ENCODE measurements at regions not wholly inside any gene's neighbourhood (a gene's known extent, or its start where the extent isn't known, plus 50 kb on each side); places are given as distances from the start of the nearest gene placed in this dataset.

DNA sequence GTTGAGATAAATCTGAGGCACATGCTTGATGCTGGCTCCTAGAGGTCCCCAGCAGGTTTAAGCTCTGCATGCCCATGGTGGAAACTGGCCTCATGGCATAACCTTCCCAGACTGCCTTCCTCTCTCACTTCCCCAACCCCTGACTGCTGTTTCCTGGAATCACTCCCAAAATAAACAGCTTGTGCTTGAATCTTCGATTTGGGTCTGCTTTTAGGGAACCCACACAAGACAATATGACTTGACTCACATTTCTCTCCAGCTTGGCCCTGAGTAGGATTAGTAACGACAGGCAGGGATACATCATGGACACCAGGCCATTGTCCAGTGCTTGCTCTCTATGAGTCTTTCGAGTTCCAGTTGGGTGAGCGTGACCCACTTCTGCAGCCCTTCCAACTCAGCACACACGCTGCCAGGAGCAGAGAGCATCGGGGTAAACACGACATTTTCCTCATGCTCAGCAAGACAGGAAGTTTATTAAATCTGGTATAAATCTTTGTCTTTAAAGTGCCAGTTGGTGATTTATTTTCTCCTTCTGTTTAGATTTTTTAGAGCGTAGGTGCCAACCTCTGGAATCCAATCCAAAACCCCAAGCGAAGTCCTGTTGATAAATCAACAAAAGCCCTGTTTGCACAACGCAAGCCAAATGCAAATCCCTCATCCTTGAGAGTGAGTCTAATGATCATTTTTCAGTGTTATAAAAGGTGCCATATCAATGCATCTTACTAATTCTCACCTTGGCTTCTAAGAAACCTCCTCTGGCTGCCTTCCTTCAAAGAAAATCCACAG lies 135.0 kb downstream of the FOXA2 start:
- Histone ChIP-seq H3K27me3 (ENCODE audit: control insufficient read depth, insufficient read depth, low read length) (no peaks in the 10 kb centered on the region), H3K4me3 (ENCODE audit: low read length in 3 of 3) (no peak overlapping the region), H3K36me3 (ENCODE audit: control insufficient read depth in 2 of 3, insufficient read depth in 3 of 3, low read length in 3 of 3) (no peaks in the 10 kb centered on the region), H3K27ac (ENCODE audit: low read depth in 2 of 2, low read length in 2 of 2) (no peak overlapping the region), H3K4me1 (ENCODE audit: control insufficient read depth in 2 of 3, insufficient read depth in 2 of 3, low read depth in 1 of 3, low read length in 3 of 3) (peaks cover 0 to 11% (median 0%) of the 10 kb centered on the region in 3 donors), H3K9ac (ENCODE audit: low read length in 3 of 3) (no peak overlapping the region), H3K9me3 (ENCODE audit: control insufficient read depth in 2 of 3, insufficient read depth in 1 of 3, low read length in 3 of 3) (no peaks in the 10 kb centered on the region)
- DNase-seq (peak in 2 of 5 donors; percentile 54 to 56), FAIRE-seq (no peak)
- TF ChIP-seq, protein P1, sequence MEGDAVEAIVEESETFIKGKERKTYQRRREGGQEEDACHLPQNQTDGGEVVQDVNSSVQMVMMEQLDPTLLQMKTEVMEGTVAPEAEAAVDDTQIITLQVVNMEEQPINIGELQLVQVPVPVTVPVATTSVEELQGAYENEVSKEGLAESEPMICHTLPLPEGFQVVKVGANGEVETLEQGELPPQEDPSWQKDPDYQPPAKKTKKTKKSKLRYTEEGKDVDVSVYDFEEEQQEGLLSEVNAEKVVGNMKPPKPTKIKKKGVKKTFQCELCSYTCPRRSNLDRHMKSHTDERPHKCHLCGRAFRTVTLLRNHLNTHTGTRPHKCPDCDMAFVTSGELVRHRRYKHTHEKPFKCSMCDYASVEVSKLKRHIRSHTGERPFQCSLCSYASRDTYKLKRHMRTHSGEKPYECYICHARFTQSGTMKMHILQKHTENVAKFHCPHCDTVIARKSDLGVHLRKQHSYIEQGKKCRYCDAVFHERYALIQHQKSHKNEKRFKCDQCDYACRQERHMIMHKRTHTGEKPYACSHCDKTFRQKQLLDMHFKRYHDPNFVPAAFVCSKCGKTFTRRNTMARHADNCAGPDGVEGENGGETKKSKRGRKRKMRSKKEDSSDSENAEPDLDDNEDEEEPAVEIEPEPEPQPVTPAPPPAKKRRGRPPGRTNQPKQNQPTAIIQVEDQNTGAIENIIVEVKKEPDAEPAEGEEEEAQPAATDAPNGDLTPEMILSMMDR (IDR thresholded peaks at IDR 0.05; ENCODE audit: borderline replicate concordance, extremely low read depth, insufficient read depth) = no peak
- intact Hi-C loops (cut with DNase I) = no loop called here

DNA sequence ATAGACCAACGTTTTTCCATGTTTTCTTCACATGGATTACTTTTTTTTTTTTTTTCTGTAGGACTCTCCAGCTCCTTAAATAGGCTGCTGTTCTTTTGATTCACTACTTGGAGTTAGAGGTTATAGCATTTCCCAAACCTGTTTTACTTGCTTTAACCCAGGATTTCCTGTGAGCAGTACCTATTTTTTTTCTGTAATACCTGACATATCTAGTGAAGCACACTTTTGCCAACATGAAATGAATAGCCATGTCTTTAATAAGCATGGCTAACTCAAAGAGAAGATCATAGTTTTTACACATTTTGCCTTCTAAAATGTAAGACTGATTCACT lies 137.0 kb downstream of the FOXA2 start:
- Histone ChIP-seq H3K36me3 (ENCODE audit: control insufficient read depth in 2 of 3, insufficient read depth in 3 of 3, low read length in 3 of 3) (no peaks in the 10 kb centered on the region), H3K4me1 (ENCODE audit: control insufficient read depth in 2 of 3, insufficient read depth in 2 of 3, low read depth in 1 of 3, low read length in 3 of 3) (peaks cover 0 to 11% (median 0%) of the 10 kb centered on the region in 3 donors), H3K4me3 (ENCODE audit: low read length in 3 of 3) (no peak overlapping the region), H3K9ac (ENCODE audit: low read length in 3 of 3) (no peak overlapping the region), H3K27me3 (ENCODE audit: control insufficient read depth, insufficient read depth, low read length) (no peaks in the 10 kb centered on the region), H3K9me3 (ENCODE audit: control insufficient read depth in 2 of 3, insufficient read depth in 1 of 3, low read length in 3 of 3) (no peaks in the 10 kb centered on the region), H3K27ac (ENCODE audit: low read depth in 2 of 2, low read length in 2 of 2) (no peak overlapping the region)
- FAIRE-seq (no peak), DNase-seq (no peak)
- TF ChIP-seq, protein P1 (IDR thresholded peaks at IDR 0.05; ENCODE audit: borderline replicate concordance, extremely low read depth, insufficient read depth) = no peak
- intact Hi-C loops (cut with DNase I) = no loop called here

DNA sequence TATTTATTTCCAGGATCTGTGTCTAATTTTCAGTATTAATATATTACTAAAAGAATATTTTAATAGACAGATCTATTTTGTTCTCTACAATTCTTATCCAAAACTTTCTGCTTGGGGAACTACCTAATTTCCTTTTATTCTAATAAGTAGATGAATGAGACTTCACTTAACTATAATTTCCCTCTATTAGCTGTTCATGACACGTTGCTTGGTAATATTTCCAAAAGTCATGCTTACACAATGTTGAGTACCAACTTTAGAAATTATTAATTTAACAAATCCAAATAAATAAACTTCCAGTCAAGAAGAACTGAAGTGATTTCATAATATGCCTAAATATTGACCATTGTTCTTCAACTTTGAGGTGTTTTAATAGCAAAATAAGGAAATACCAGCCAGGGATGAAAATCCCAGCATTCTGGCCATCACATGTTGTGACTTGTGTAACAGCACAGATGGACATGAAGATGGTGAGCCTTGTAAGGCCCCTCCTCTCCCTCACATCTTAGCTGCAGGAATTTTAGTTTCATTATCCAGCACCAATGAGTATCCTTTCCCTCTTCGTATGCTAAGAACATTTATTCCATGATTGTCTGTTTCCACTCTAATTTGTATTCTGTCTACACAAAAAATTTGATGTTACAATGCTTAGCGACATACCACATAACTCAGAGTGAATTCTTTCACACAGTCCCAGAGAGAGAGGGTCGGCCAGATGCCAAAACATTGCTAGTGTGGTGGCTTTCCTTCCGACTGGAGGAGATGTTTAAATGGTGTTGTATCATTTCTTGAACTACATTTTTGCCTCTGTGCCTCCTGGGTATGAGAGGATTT lies 137.5 kb downstream of the FOXA2 start:
- DNase-seq = peak in 1 of 5 donors; percentile 63
- Histone ChIP-seq H3K4me1 (ENCODE audit: control insufficient read depth in 2 of 3, insufficient read depth in 2 of 3, low read depth in 1 of 3, low read length in 3 of 3) (peaks cover 0 to 11% (median 0%) of the 10 kb centered on the region in 3 donors), H3K36me3 (ENCODE audit: control insufficient read depth in 2 of 3, insufficient read depth in 3 of 3, low read length in 3 of 3) (no peaks in the 10 kb centered on the region), H3K9ac (ENCODE audit: low read length in 3 of 3) (no peak overlapping the region), H3K9me3 (ENCODE audit: control insufficient read depth in 2 of 3, insufficient read depth in 1 of 3, low read length in 3 of 3) (no peaks in the 10 kb centered on the region), H3K4me3 (ENCODE audit: low read length in 3 of 3) (no peak overlapping the region), H3K27me3 (ENCODE audit: control insufficient read depth, insufficient read depth, low read length) (no peaks in the 10 kb centered on the region), H3K27ac (ENCODE audit: low read depth in 2 of 2, low read length in 2 of 2) (no peak overlapping the region)
- no peak for FAIRE-seq
- TF ChIP-seq, protein P1 (IDR thresholded peaks at IDR 0.05; ENCODE audit: borderline replicate concordance, extremely low read depth, insufficient read depth) = no peak
- intact Hi-C loops (cut with DNase I) = no loop called here
